NCI-H146 (cell line): ENCODE measurements at regions not wholly inside any gene's neighbourhood (a gene's known extent, or its start where the extent isn't known, plus 50 kb on each side); places are given as distances from the start of the nearest gene placed in this dataset.
"Not testable (repeated sequence)": the region's sequence is repeated elsewhere in the genome, so short reads cannot be mapped to it uniquely, and the experiment has no call there.

Source experiments
- DNase-seq: peaks from one replicate; lab custom pipeline; 2025; lab: John Stamatoyannopoulos, UW

- DNase-seq, result no peak
These were observed 924.8 kb upstream of the CDH9 start for GRCh38 chr5:27963050-27963783.

GRCh38 chr5:27962198-27962597, 923.8 kb upstream of the CDH9 start:
- no peak for DNase-seq

- no peak for DNase-seq
These were observed 908.7 kb upstream of the CDH9 start for GRCh38 chr5:27947088-27947487.

GRCh38 chr5:27944471-27944870, 906.1 kb upstream of the CDH9 start:
- DNase-seq, result no peak

- DNase-seq, result no peak
These were observed 900.6 kb upstream of the CDH9 start for GRCh38 chr5:27938989-27939388.

- DNase-seq, result no peak
These were observed 889.7 kb upstream of the CDH9 start for GRCh38 chr5:27928060-27928459.

GRCh38 chr5:27911216-27911615, 872.8 kb upstream of the CDH9 start:
- DNase-seq, result no peak

GRCh38 chr5:27908341-27908740, 870.0 kb upstream of the CDH9 start:
- DNase-seq, result no peak

- no peak for DNase-seq
These were observed 868.7 kb upstream of the CDH9 start for GRCh38 chr5:27906931-27907601.

- DNase-seq, result no peak
These were observed 868.1 kb upstream of the CDH9 start for GRCh38 chr5:27906481-27906880.

- DNase-seq, result no peak
These were observed 862.4 kb upstream of the CDH9 start for GRCh38 chr5:27900761-27901160.

- DNase-seq, result no peak
These were observed 837.7 kb upstream of the CDH9 start for GRCh38 chr5:27876071-27876470.

GRCh38 chr5:27875148-27875547, 836.8 kb upstream of the CDH9 start:
- no peak for DNase-seq

GRCh38 chr5:27868292-27868691, 829.9 kb upstream of the CDH9 start:
- DNase-seq, result no peak

- DNase-seq, result no peak
These were observed 817.1 kb upstream of the CDH9 start for GRCh38 chr5:27855491-27855890.

- DNase-seq, result no peak
These were observed 816.0 kb upstream of the CDH9 start for GRCh38 chr5:27854243-27854852.

GRCh38 chr5:27845248-27845647, 806.9 kb upstream of the CDH9 start:
- DNase-seq, result no peak

- not testable (repeated sequence) for DNase-seq
These were observed 798.3 kb upstream of the CDH9 start for GRCh38 chr5:27836704-27837103.

GRCh38 chr5:27832886-27833285, 794.5 kb upstream of the CDH9 start:
- DNase-seq, result no peak

- DNase-seq, result no peak
These were observed 792.2 kb upstream of the CDH9 start for GRCh38 chr5:27830546-27830945.

GRCh38 chr5:27821681-27822080, 783.3 kb upstream of the CDH9 start:
- DNase-seq, result no peak

- DNase-seq, result no peak
These were observed 780.5 kb upstream of the CDH9 start for GRCh38 chr5:27818888-27819287.

- no peak for DNase-seq
These were observed 776.6 kb upstream of the CDH9 start for GRCh38 chr5:27814983-27815382.
